Tongue (tissue), 1 donor: ENCODE measurements at regions not wholly inside any gene's neighbourhood (a gene's known extent, or its start where the extent isn't known, plus 50 kb on each side); places are given as distances from the start of the nearest gene placed in this dataset. TPM values are rescaled to one million over a fixed set of nuclear protein-coding genes. Genes with fewer than 3 reads are reported as not detected.

ENCODE experiments used
- small RNA-seq: library from RNA; depleted of rRNA; stranded (forward); fragments of <200 nt; gene quantifications from one replicate; pipeline ENCODE3, GENCODE V24; 2014; ENCODE audit warnings: low replicate concordance

Small RNA genes in the stretch of these regions (small RNA-seq; reads per million reads assigned to genes)
- gene AL163153.1, result not detected
- not detected for gene AL358913.1
- gene AL442163.3, result not detected
